Panc1 (cell line): ENCODE measurements at regions not wholly inside any gene's neighbourhood (a gene's known extent, or its start where the extent isn't known, plus 50 kb on each side); places are given as distances from the start of the nearest gene placed in this dataset.
"Not testable (repeated sequence)": the region's sequence is repeated elsewhere in the genome, so short reads cannot be mapped to it uniquely, and the experiment has no call there.

Source experiments
- ATAC-seq: fragments of 200-7000 bp; cut with Tn5 transposase; 2 replicates; pipeline ENCODE4 v1.9.1; 2020; ENCODE audit warnings: mild to moderate bottlenecking, moderate library complexity
- BruUV-seq: library from RNA; stranded (reverse); fragments of 400-500 nt; replicated peaks from 2 replicates; lab custom pipeline; 2021; lab: Mats Ljungman, UMichigan
- CTCF ChIA-PET: fragments of 300-600 bp; sonication (Branson Sonifier 250); formaldehyde crosslinking; loops from one replicate; lab custom pipeline; 2022; ENCODE audit warnings: antibody characterized with exemption; lab: Charles Lee
- POLR2A ChIA-PET: fragments of 300-600 bp; sonication (Branson Sonifier 250); formaldehyde crosslinking; loops from one replicate; lab custom pipeline; 2022; ENCODE audit warnings: antibody characterized with exemption; lab: Charles Lee
- DNase-seq: peaks from one replicate; pipeline ENCODE4 v3.0.0-alpha.2; 2010; ENCODE audit warnings: low read depth, low spot score
- H3K27ac ChIP-seq: 2 replicates; pipeline ENCODE4 v1.5.1; 2011; ENCODE audit warnings: mild to moderate bottlenecking, low read length, inconsistent platforms
- H3K27me3 ChIP-seq: fragments of 200-500 bp; sonication (Bioruptor generic); 2 replicates; pipeline ENCODE4 v1.6.0; 2014; ENCODE audit warnings: low read length, inconsistent platforms; ENCODE audit not compliant: control insufficient read depth, insufficient read depth
- H3K36me3 ChIP-seq: fragments of 200-500 bp; sonication (Bioruptor generic); 2 replicates; pipeline ENCODE4 v1.5.1; 2014; ENCODE audit warnings: inconsistent platforms, mild to moderate bottlenecking, low read length, moderate library complexity; ENCODE audit not compliant: control insufficient read depth, insufficient read depth
- H3K4me1 ChIP-seq: 2 replicates; pipeline ENCODE4 v1.5.1; 2011; ENCODE audit warnings: inconsistent platforms, mild to moderate bottlenecking, low read length, moderate library complexity; ENCODE audit not compliant: control insufficient read depth, insufficient read depth
- H3K4me3 ChIP-seq, 2 experiments: 2 replicates each; pipeline ENCODE4 v1.5.1; 2011 to 2012; ENCODE audit warnings: low read depth in 2 of 2, low read length in 2 of 2, mild to moderate bottlenecking in 2 of 2, inconsistent platforms in 1 of 2, moderate library complexity in 1 of 2
- H3K9me3 ChIP-seq: fragments of 200-500 bp; sonication (Bioruptor generic); 2 replicates; pipeline ENCODE4 v1.5.1; 2014; ENCODE audit warnings: low read depth, mild to moderate bottlenecking, inconsistent platforms, low read length, moderate library complexity; ENCODE audit not compliant: control insufficient read depth, insufficient read depth
- POLR2AphosphoS5 ChIP-seq: IDR thresholded peaks from 2 replicates; pipeline ENCODE4 v1.6.1; 2012; ENCODE audit warnings: mild to moderate bottlenecking, low read depth, low read length, moderate library complexity
- REST ChIP-seq, 2 experiments: IDR thresholded peaks; 2 replicates each; pipeline ENCODE4 v1.6.1; 2011 to 2012; ENCODE audit warnings: low read depth in 2 of 2, control low read depth in 1 of 2, low read length in 1 of 2, mild to moderate bottlenecking in 1 of 2, moderate library complexity in 1 of 2; ENCODE audit not compliant: insufficient read depth in 1 of 2
- SIN3A ChIP-seq: IDR thresholded peaks from 2 replicates; pipeline ENCODE4 v1.6.1; 2012; ENCODE audit warnings: low read depth, mild to moderate bottlenecking, low read length, moderate library complexity, borderline replicate concordance; ENCODE audit not compliant: insufficient read depth
- TCF7L2 ChIP-seq: IDR thresholded peaks from 2 replicates; pipeline ENCODE4 v1.6.1; 2011; ENCODE audit warnings: mild to moderate bottlenecking, low read depth, low read length, inconsistent platforms
- in situ Hi-C: cut with HindIII; loops from 2 replicates; pipeline ENCODE4 v1.10.0; 2016; ENCODE audit warnings: low sequenced_read_pairs, low pct_unique_long_range_greater_than_20kb
- intact Hi-C: fragments of 100-400 bp; cut with micrococcal nuclease; formaldehyde crosslinking; loops from one replicate; pipeline ENCODE4 v1.10.0; 2022; ENCODE audit not compliant: unreplicated experiment
- TF ChIP-seq, protein P1 (sequence below): fragments of 450-650 bp; IDR thresholded peaks from 2 replicates; pipeline ENCODE4 v1.5.1; 2017; ENCODE audit warnings: mild to moderate bottlenecking

DNA sequence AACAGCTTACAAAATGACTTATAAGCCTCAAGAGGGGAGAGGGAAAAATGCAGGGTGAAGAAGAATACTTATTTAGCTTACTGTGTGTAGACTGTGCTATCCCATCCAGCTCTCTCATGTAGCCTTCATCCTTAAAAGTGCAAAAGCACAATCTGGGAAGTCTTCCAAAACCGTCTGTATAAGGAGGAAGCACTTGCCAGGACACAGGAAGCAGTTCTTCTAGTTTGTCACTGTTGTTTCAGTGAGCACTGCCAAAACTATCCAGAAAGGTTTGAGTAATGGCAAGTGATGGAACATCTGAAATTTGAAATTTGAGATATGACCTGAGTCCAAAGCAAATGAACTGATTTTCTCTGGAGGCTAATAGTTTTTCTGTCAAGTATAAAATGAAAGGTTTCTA, 140.8 kb upstream of the ISL1 start:
- no peak for DNase-seq
- BruUV-seq: no TSS peak
- H3K27ac ChIP-seq: no peak overlapping the region
- in situ Hi-C loops: no loop called here
- ChIA-PET CTCF (interaction anchor here (0.7 kb wide), 1 partner anchor 121 kb away, joined by 4 read pairs; no protein-coding TSS in a partner anchor), POLR2A (no interaction called here)
- H3K27me3 ChIP-seq: no peaks in the 10 kb centered on the region
- H3K4me1 ChIP-seq: no peaks in the 10 kb centered on the region
- no peak for ATAC-seq
- no peaks in the 10 kb centered on the region for H3K9me3 ChIP-seq
- TF ChIP-seq SIN3A: no peak
- no peak for TF ChIP-seq TCF7L2
- TF ChIP-seq POLR2AphosphoS5: no peak
- TF ChIP-seq REST (IDR thresholded peaks at IDR 0.05; ENCODE audit: insufficient read depth in 1 of 2, low read depth in 2 of 2, low read length in 1 of 2): no peak
- no peak overlapping the region for H3K4me3 ChIP-seq
- H3K36me3 ChIP-seq: no peaks in the 10 kb centered on the region
- intact Hi-C loops: no loop called here

DNA sequence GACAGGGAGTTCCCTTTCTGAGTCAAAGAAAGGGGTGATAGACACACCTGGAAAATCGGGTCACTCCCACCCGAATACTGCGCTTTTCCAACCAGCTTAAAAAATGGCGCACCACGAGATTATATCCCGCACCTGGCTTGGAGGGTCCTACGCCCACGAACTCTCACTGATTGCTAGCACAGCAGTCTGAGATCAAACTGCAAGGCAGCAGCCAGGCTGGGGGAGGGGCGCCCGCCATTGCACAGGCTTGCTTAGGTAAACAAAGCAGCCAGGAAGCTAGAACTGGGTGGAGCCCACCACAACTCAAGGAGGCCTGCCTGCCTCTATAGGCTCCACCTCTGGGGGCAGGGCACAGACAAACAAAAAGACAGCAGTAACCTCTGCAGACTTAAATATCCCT, 132.3 kb upstream of the ISL1 start:
- CTCF ChIA-PET, H3K9me3 ChIP-seq, POLR2A ChIA-PET, intact Hi-C loops, BruUV-seq, ATAC-seq, H3K4me3 ChIP-seq, H3K27me3 ChIP-seq, DNase-seq, H3K4me1 ChIP-seq, H3K36me3 ChIP-seq, in situ Hi-C loops, H3K27ac ChIP-seq: not testable (repeated sequence)

GRCh38 chr5:51271261-51271660, 112.0 kb upstream of the ISL1 start:
- in situ Hi-C loops: no loop called here
- no TSS peak for BruUV-seq

More at GRCh38 chr5:51271261-51271660, 112.0 kb upstream of the ISL1 start:
- no peaks in the 10 kb centered on the region for H3K4me1 ChIP-seq
- POLR2A ChIA-PET: no interaction called here
- H3K27ac ChIP-seq: no peak overlapping the region
- DNase-seq: no peak
- no peaks in the 10 kb centered on the region for H3K27me3 ChIP-seq
- no peak for ATAC-seq
- no peak overlapping the region for H3K4me3 ChIP-seq
- H3K36me3 ChIP-seq: no peaks in the 10 kb centered on the region
- CTCF ChIA-PET: no interaction called here
- TF ChIP-seq TCF7L2 (no peak), SIN3A (no peak), POLR2AphosphoS5 (no peak)
- TF ChIP-seq, protein P1, sequence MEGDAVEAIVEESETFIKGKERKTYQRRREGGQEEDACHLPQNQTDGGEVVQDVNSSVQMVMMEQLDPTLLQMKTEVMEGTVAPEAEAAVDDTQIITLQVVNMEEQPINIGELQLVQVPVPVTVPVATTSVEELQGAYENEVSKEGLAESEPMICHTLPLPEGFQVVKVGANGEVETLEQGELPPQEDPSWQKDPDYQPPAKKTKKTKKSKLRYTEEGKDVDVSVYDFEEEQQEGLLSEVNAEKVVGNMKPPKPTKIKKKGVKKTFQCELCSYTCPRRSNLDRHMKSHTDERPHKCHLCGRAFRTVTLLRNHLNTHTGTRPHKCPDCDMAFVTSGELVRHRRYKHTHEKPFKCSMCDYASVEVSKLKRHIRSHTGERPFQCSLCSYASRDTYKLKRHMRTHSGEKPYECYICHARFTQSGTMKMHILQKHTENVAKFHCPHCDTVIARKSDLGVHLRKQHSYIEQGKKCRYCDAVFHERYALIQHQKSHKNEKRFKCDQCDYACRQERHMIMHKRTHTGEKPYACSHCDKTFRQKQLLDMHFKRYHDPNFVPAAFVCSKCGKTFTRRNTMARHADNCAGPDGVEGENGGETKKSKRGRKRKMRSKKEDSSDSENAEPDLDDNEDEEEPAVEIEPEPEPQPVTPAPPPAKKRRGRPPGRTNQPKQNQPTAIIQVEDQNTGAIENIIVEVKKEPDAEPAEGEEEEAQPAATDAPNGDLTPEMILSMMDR: no peak
- intact Hi-C loops: no loop called here
- no peaks in the 10 kb centered on the region for H3K9me3 ChIP-seq
